GM12892 (cell line): ENCODE measurements at regions not wholly inside any gene's neighbourhood (a gene's known extent, or its start where the extent isn't known, plus 50 kb on each side); places are given as distances from the start of the nearest gene placed in this dataset.

Experiments used
- POLR2A ChIP-seq: IDR thresholded peaks from 2 replicates; pipeline ENCODE4 v1.6.1; 2011; ENCODE audit warnings: low read depth, low read length, control low read depth
- POLR2AphosphoS5 ChIP-seq: IDR thresholded peaks from 2 replicates; pipeline ENCODE4 v1.6.1; 2011; ENCODE audit warnings: low read depth, low read length, control low read depth
- TAF1 ChIP-seq: IDR thresholded peaks from 2 replicates; pipeline ENCODE4 v1.6.1; 2011; ENCODE audit warnings: low read depth, mild to moderate bottlenecking, control low read depth, low read length, borderline replicate concordance

DNA sequence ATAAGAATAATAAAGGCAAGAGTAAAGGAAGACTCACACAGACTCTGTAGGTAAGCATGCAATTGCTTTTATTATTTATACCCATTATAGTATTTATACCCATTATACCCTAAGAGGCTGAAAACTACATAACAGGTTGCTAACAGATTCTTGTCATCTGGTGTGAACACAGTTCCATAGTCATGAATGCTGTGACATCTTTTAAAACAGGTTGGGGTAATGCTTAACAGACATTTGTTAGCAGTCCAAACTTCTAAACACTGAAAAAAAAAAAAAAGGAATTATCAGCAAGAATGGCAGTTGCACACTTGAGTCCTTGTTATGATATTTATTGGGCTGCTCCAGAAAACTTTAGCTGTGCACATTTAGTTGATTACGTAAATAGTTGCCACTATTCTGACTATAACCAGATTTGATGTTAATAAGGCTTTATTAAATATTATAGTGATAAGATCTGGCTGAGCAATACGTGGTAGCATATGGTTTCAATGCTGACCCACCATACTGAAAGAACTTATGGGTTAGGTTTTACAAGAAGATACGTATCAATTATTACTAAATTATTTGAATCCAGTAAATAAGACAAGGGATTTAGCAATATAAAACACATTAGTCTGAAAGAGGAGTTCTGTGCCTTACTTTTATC is 888.8 kb downstream of the LRRTM4 start:
- TF ChIP-seq TAF1 (no peak), POLR2AphosphoS5 (no peak), POLR2A (no peak)
